H9 (cell line): ENCODE measurements at regions not wholly inside any gene's neighbourhood (a gene's known extent, or its start where the extent isn't known, plus 50 kb on each side); places are given as distances from the start of the nearest gene placed in this dataset.

Experiments used
- DNase-seq: peaks from one replicate; pipeline ENCODE4 v3.0.0-alpha.2; 2017
- H2AFZ ChIP-seq: one replicate; pipeline ENCODE4 v1.6.1; 2013; ENCODE audit warnings: mild to moderate bottlenecking, low read length, control low read depth, moderate library complexity
- H2AK5ac ChIP-seq: 2 replicates; pipeline ENCODE4 v1.6.1; 2013; ENCODE audit warnings: low read length, control low read depth, mixed read lengths; ENCODE audit not compliant: insufficient read length
- H2BK120ac ChIP-seq: one replicate; pipeline ENCODE4 v1.6.1; 2013; ENCODE audit warnings: low read depth, mild to moderate bottlenecking, low read length, control low read depth, inconsistent platforms; ENCODE audit not compliant: poor library complexity, severe bottlenecking
- H2BK12ac ChIP-seq: 2 replicates; pipeline ENCODE4 v1.6.1; 2013; ENCODE audit warnings: low read length, control low read depth, mixed read lengths, low read depth; ENCODE audit not compliant: insufficient read length
- H2BK15ac ChIP-seq: 2 replicates; pipeline ENCODE4 v1.6.1; 2013; ENCODE audit warnings: low read depth, low read length, control low read depth
- H2BK20ac ChIP-seq: one replicate; pipeline ENCODE4 v1.6.1; 2013; ENCODE audit warnings: low read depth, mild to moderate bottlenecking, low read length, control low read depth, inconsistent platforms; ENCODE audit not compliant: poor library complexity, severe bottlenecking
- H2BK5ac ChIP-seq: 2 replicates; pipeline ENCODE4 v1.6.1; 2013; ENCODE audit warnings: low read length, control low read depth, mixed read lengths; ENCODE audit not compliant: insufficient read length
- H3K14ac ChIP-seq: 2 replicates; pipeline ENCODE4 v1.6.1; 2013; ENCODE audit warnings: low read length, control low read depth; ENCODE audit not compliant: insufficient read depth
- H3K18ac ChIP-seq: 2 replicates; pipeline ENCODE4 v1.6.1; 2013; ENCODE audit warnings: low read depth, mild to moderate bottlenecking, mixed read lengths, low read length, control low read depth; ENCODE audit not compliant: insufficient read length
- H3K23ac ChIP-seq: 2 replicates; pipeline ENCODE4 v1.6.1; 2013; ENCODE audit warnings: low read length, control low read depth, mixed read lengths, low read depth; ENCODE audit not compliant: insufficient read length
- H3K23me2 ChIP-seq: 2 replicates; pipeline ENCODE4 v1.6.1; 2013; ENCODE audit warnings: low read depth, mild to moderate bottlenecking, mixed read lengths, low read length, control low read depth; ENCODE audit not compliant: insufficient read length, poor library complexity, severe bottlenecking
- H3K27ac ChIP-seq: 2 replicates; pipeline ENCODE4 v1.5.1; 2013; ENCODE audit warnings: low read length, control low read depth, mixed read lengths, low read depth; ENCODE audit not compliant: insufficient read length
- H3K27me3 ChIP-seq: 2 replicates; pipeline ENCODE4 v1.6.1; 2013; ENCODE audit warnings: low read length, control low read depth, inconsistent platforms; ENCODE audit not compliant: insufficient read depth
- H3K4ac ChIP-seq: 2 replicates; pipeline ENCODE4 v1.6.1; 2013; ENCODE audit warnings: low read depth, mild to moderate bottlenecking, control low read depth, inconsistent platforms, low read length, moderate library complexity
- H3K4me1 ChIP-seq: 2 replicates; pipeline ENCODE4 v1.6.1; 2013; ENCODE audit warnings: low read length, control low read depth, inconsistent platforms; ENCODE audit not compliant: insufficient read depth
- H3K4me2 ChIP-seq: 2 replicates; pipeline ENCODE4 v1.6.1; 2013; ENCODE audit warnings: low read length, control low read depth, mixed read lengths; ENCODE audit not compliant: insufficient read length, insufficient read depth
- H3K56ac ChIP-seq: 2 replicates; pipeline ENCODE4 v1.6.1; 2013; ENCODE audit warnings: low read depth, mild to moderate bottlenecking, mixed read lengths, low read length, control low read depth; ENCODE audit not compliant: insufficient read length
- H3K79me1 ChIP-seq: 2 replicates; pipeline ENCODE4 v1.6.1; 2013; ENCODE audit warnings: low read depth, mild to moderate bottlenecking, moderate library complexity, low read length, control low read depth, inconsistent platforms; ENCODE audit not compliant: insufficient read depth, poor library complexity, severe bottlenecking
- H3K79me2 ChIP-seq: 2 replicates; pipeline ENCODE4 v1.6.1; 2013; ENCODE audit warnings: low read length, control low read depth, inconsistent platforms; ENCODE audit not compliant: insufficient read depth
- H3K9ac ChIP-seq: 2 replicates; pipeline ENCODE4 v1.6.1; 2013; ENCODE audit warnings: low read length, control low read depth, mixed read lengths; ENCODE audit not compliant: insufficient read length; ENCODE audit errors: extremely low read depth
- H3K9me3 ChIP-seq: one replicate; pipeline ENCODE4 v1.6.1; 2013; ENCODE audit warnings: low read depth, low read length, inconsistent platforms; ENCODE audit not compliant: control insufficient read depth
- H3T11ph ChIP-seq: one replicate; pipeline ENCODE4 v1.6.1; 2013; ENCODE audit warnings: mild to moderate bottlenecking, low read length, control low read depth, inconsistent platforms
- H4K20me1 ChIP-seq: one replicate; pipeline ENCODE4 v1.6.1; 2013; ENCODE audit not compliant: control insufficient read depth, insufficient read length, insufficient read depth
- H4K5ac ChIP-seq: 2 replicates; pipeline ENCODE4 v1.6.1; 2013; ENCODE audit warnings: low read depth, mild to moderate bottlenecking, mixed read lengths, low read length, control low read depth; ENCODE audit not compliant: insufficient read length
- H4K8ac ChIP-seq: replicated peaks from 2 replicates; pipeline ENCODE4 v1.6.1; 2013; ENCODE audit warnings: low read length, control low read depth, mixed read lengths, low read depth; ENCODE audit not compliant: insufficient read length
- H4K91ac ChIP-seq: 2 replicates; pipeline ENCODE4 v1.6.1; 2013; ENCODE audit warnings: low read depth, mild to moderate bottlenecking, moderate library complexity, mixed read lengths, low read length, control low read depth; ENCODE audit not compliant: insufficient read length
- H3K27ac Mint-ChIP-seq, 3 experiments: 2 replicates in 2 of 3; 3 replicates in 1 of 3; pipeline ENCODE4 v1.8.0; 2020 to 2021; ENCODE audit warnings: mixed read lengths in 3 of 3, mild to moderate bottlenecking in 1 of 3, moderate library complexity in 1 of 3
- H3K27me3 Mint-ChIP-seq: 2 replicates; pipeline ENCODE4 v1.8.0; 2021; ENCODE audit warnings: low read depth, mild to moderate bottlenecking, moderate library complexity, mixed read lengths
- H3K36me3 Mint-ChIP-seq, 3 experiments: 2 replicates in 2 of 3; 3 replicates in 1 of 3; pipeline ENCODE4 v1.8.0; 2020 to 2021; ENCODE audit warnings: low read depth in 3 of 3, mixed read lengths in 3 of 3; ENCODE audit not compliant: insufficient read depth in 1 of 3
- H3K4me1 Mint-ChIP-seq, 2 experiments: 2 replicates each; pipeline ENCODE4 v1.8.0; 2020; ENCODE audit warnings: mixed read lengths in 2 of 2
- H3K4me3 Mint-ChIP-seq, 2 experiments: 2 replicates in 1 of 2; 3 replicates in 1 of 2; pipeline ENCODE4 v1.8.0; 2020 to 2021; ENCODE audit warnings: mild to moderate bottlenecking in 2 of 2, mixed read lengths in 2 of 2, moderate library complexity in 1 of 2
- H3K9me3 Mint-ChIP-seq, 2 experiments: 2 replicates in 1 of 2; 3 replicates in 1 of 2; pipeline ENCODE4 v1.8.0; 2020; ENCODE audit warnings: mild to moderate bottlenecking in 2 of 2, mixed read lengths in 2 of 2, moderate library complexity in 1 of 2
- CTCF ChIP-seq: fragments of 200-600 bp; sonication (generic); conservative IDR thresholded peaks from 3 replicates; pipeline ENCODE4 v1.8.0; 2021; ENCODE audit warnings: antibody characterized with exemption, mild to moderate bottlenecking
- WGBS: extraction: QIAGEN DNeasy Blood & Tissue Kit; methylation state at CpG from one replicate; pipeline ENCODE4 v1.1.7; 2013; ENCODE audit warnings: missing lambda C conversion rate, low lambda C conversion rate, mixed read lengths; ENCODE audit not compliant: insufficient read length; ENCODE audit errors: extremely low coverage; 5-methylcytosine and 5-hydroxymethylcytosine counted together

GRCh38 chr5:174558190-174558589 lies 166.2 kb upstream of the MSX2 start:
- Histone ChIP-seq H2BK120ac (no peak overlapping the region), H2BK15ac (no peak overlapping the region), H3K4me2 (no peak overlapping the region), H4K8ac (no peak overlapping the region), H3K4me1 (no peaks in the 10 kb centered on the region), H3K4ac (no peak overlapping the region), H3K79me1 (no peaks in the 10 kb centered on the region), H3K18ac (no peak overlapping the region), H2AFZ (no peak overlapping the region), H3K27ac (no peak overlapping the region), H2BK5ac (no peak overlapping the region), H3K27me3 (no peaks in the 10 kb centered on the region), H4K91ac (no peak overlapping the region), H4K20me1 (no peaks in the 10 kb centered on the region), H3T11ph (no peak overlapping the region), H3K79me2 (no peaks in the 10 kb centered on the region), H3K23ac (no peak overlapping the region), H4K5ac (no peak overlapping the region), H3K9me3 (no peaks in the 10 kb centered on the region), H3K23me2 (no peaks in the 10 kb centered on the region), H2BK12ac (no peak overlapping the region), H3K9ac (no peak overlapping the region), H3K56ac (no peak overlapping the region), H2AK5ac (no peak overlapping the region), H2BK20ac (no peak overlapping the region), H3K14ac (no peak overlapping the region)
- H3K4me3 Mint-ChIP-seq, result no peak overlapping the region
- no peak for DNase-seq
- no peak overlapping the region for H3K27ac Mint-ChIP-seq
- TF ChIP-seq CTCF, result no peak
- WGBS, result no CpG with 5 or more reads among the region's 1 CpG
- peaks cover 20% of the 10 kb centered on the region for H3K27me3 Mint-ChIP-seq
- H3K36me3 Mint-ChIP-seq, result no peaks in the 10 kb centered on the region
- no peaks in the 10 kb centered on the region; a peak in 1 of 4 replicates for H3K4me1 Mint-ChIP-seq
- 0 out of 5 replicates have a peak, but pooled peaks cover 0 to 2% of the 10 kb centered on the region in 2 experiments for H3K9me3 Mint-ChIP-seq
